ENCODE measurements at regions not wholly inside any gene's neighbourhood (a gene's known extent, or its start where the extent isn't known, plus 50 kb on each side); places are given as distances from the start of the nearest gene placed in this dataset.

GRCh38 chrX:26747877-26748276, 531.9 kb downstream of the MAGEB5 start:
- peaks cover 0 to 4% of the 10 kb centered on the region in 2 donors for H3K27me3 ChIP-seq
- no peaks in the 10 kb centered on the region for H3K4me1 ChIP-seq
- no peak overlapping the region for H3K4me3 ChIP-seq
- DNase-seq (ENCODE audit: low spot score in 2 of 2), result no peak
- H3K27ac ChIP-seq, result no peak overlapping the region
- TF ChIP-seq POLR2A (IDR thresholded peaks at IDR 0.05) (no peak), CTCF (IDR thresholded peaks at IDR 0.05) (no peak), POLR2AphosphoS5 (IDR thresholded peaks at IDR 0.05) (no peak)
- intact Hi-C loops (cut with DNase I; ENCODE audit: low total_unique reads), result no loop called here
- no peaks in the 10 kb centered on the region for H3K9me3 ChIP-seq
- H3K36me3 ChIP-seq, result no peaks in the 10 kb centered on the region

DNA sequence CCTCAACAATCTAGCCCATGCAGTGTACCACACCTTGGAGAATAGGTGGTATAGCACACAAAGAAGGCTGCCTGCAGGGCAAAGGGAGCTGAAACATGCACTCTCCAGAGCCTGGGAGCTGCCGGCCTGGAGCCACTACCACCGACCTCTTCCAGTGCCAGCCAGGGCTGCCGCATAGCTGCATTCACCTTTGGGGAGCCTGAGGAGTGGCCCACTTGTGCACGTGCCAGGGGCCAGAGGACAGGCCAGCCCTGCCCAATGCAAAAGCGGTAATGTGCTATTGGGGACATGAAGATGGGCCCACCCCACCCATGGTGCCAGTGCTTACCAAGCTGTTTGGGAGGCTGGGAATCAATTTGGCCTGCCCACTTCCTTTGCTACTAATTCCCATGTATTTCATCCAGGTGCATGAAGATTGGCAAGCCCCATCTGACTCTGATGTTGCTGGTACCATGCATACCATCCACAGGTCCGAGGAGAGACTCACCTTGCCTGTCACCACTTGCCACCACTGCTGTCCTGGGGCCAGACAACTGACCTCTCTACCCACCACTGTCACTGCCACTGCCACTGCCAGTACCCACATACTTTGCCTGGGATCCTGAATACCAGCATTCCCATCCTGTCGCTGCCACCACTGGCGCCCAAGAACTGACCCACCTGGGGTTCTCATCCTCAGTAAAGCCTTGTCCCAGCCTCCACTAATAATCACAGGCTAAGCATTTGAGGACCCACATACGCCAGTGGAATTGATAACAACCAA, 506.9 kb downstream of the MAGEB5 start:
- TF ChIP-seq CTCF (IDR thresholded peaks at IDR 0.05), result no peak
- no peak for TF ChIP-seq POLR2AphosphoS5 (IDR thresholded peaks at IDR 0.05)
- no peak for TF ChIP-seq POLR2A (IDR thresholded peaks at IDR 0.05)
- Histone ChIP-seq H3K9me3 (no peaks in the 10 kb centered on the region), H3K36me3 (no peaks in the 10 kb centered on the region), H3K27me3 (peaks cover 0 to 4% of the 10 kb centered on the region in 2 donors), H3K27ac (no peak overlapping the region), H3K4me1 (no peaks in the 10 kb centered on the region), H3K4me3 (no peak overlapping the region)
- DNase-seq (ENCODE audit: low spot score in 2 of 2), result no peak
- intact Hi-C loops (cut with DNase I; ENCODE audit: low total_unique reads), result no loop called here

- Histone ChIP-seq H3K4me3 (no peak overlapping the region), H3K36me3 (no peaks in the 10 kb centered on the region), H3K27ac (no peak overlapping the region), H3K4me1 (no peaks in the 10 kb centered on the region), H3K27me3 (peaks cover 0 to 6% of the 10 kb centered on the region in 2 donors), H3K9me3 (no peaks in the 10 kb centered on the region)
- no peak for TF ChIP-seq POLR2A (IDR thresholded peaks at IDR 0.05)
- TF ChIP-seq POLR2AphosphoS5 (IDR thresholded peaks at IDR 0.05), result no peak
- no peak for TF ChIP-seq CTCF (IDR thresholded peaks at IDR 0.05)
- intact Hi-C loops (cut with DNase I; ENCODE audit: low total_unique reads), result no loop called here
- no peak for DNase-seq (ENCODE audit: low spot score in 2 of 2)
These were observed 456.6 kb downstream of the MAGEB5 start for GRCh38 chrX:26672571-26672970.

- TF ChIP-seq CTCF (IDR thresholded peaks at IDR 0.05) (no peak), POLR2AphosphoS5 (IDR thresholded peaks at IDR 0.05) (no peak), POLR2A (IDR thresholded peaks at IDR 0.05) (no peak)
- Histone ChIP-seq H3K4me3 (no peak overlapping the region), H3K4me1 (no peaks in the 10 kb centered on the region), H3K36me3 (no peaks in the 10 kb centered on the region), H3K9me3 (no peaks in the 10 kb centered on the region), H3K27ac (no peak overlapping the region), H3K27me3 (peaks cover 0 to 6% of the 10 kb centered on the region in 2 donors)
- intact Hi-C loops (cut with DNase I; ENCODE audit: low total_unique reads), result no loop called here
- no peak for DNase-seq (ENCODE audit: low spot score in 2 of 2)
These were observed 454.6 kb downstream of the MAGEB5 start for GRCh38 chrX:26670521-26670920.

- TF ChIP-seq CTCF (IDR thresholded peaks at IDR 0.05) (no peak), POLR2AphosphoS5 (IDR thresholded peaks at IDR 0.05) (no peak), POLR2A (IDR thresholded peaks at IDR 0.05) (no peak)
- DNase-seq (ENCODE audit: low spot score in 2 of 2), result no peak
- no peaks in the 10 kb centered on the region for H3K4me1 ChIP-seq
- intact Hi-C loops (cut with DNase I; ENCODE audit: low total_unique reads), result no loop called here
- H3K27me3 ChIP-seq, result peaks cover 0 to 13% of the 10 kb centered on the region in 2 donors
- no peak overlapping the region for H3K4me3 ChIP-seq
- no peak overlapping the region for H3K27ac ChIP-seq
- H3K36me3 ChIP-seq, result no peaks in the 10 kb centered on the region
- H3K9me3 ChIP-seq, result no peaks in the 10 kb centered on the region
These were observed 448.9 kb downstream of the MAGEB5 start for GRCh38 chrX:26664919-26665318.
